ENCODE measurements at regions not wholly inside any gene's neighbourhood (a gene's known extent, or its start where the extent isn't known, plus 50 kb on each side); places are given as distances from the start of the nearest gene placed in this dataset.

- no peak for TF ChIP-seq CTCF (IDR thresholded peaks at IDR 0.05)
Measured at GRCh38 chr15:27638958-27639357, 460.2 kb downstream of the OCA2 start.

GRCh38 chr15:27635916-27636315, 463.2 kb downstream of the OCA2 start:
- no peak for TF ChIP-seq CTCF (IDR thresholded peaks at IDR 0.05)

GRCh38 chr15:27628486-27628885, 470.6 kb downstream of the OCA2 start:
- TF ChIP-seq CTCF (IDR thresholded peaks at IDR 0.05) = no peak

GRCh38 chr15:27627623-27628022, 471.5 kb downstream of the OCA2 start:
- TF ChIP-seq CTCF (IDR thresholded peaks at IDR 0.05) = no peak

- no peak for TF ChIP-seq CTCF (IDR thresholded peaks at IDR 0.05)
Measured at GRCh38 chr15:27623560-27624305, 475.4 kb downstream of the OCA2 start.

- TF ChIP-seq CTCF (IDR thresholded peaks at IDR 0.05) = no peak
Measured at GRCh38 chr15:27623149-27623548, 476.0 kb downstream of the OCA2 start.

GRCh38 chr15:27622371-27622770, 476.7 kb downstream of the OCA2 start:
- no peak for TF ChIP-seq CTCF (IDR thresholded peaks at IDR 0.05)

- no peak for TF ChIP-seq CTCF (IDR thresholded peaks at IDR 0.05)
Measured at GRCh38 chr15:27619204-27619603, 479.9 kb downstream of the OCA2 start.

Data from LNCAP (cell line).